GM13976 (cell line): ENCODE measurements at regions not wholly inside any gene's neighbourhood (a gene's known extent, or its start where the extent isn't known, plus 50 kb on each side); places are given as distances from the start of the nearest gene placed in this dataset.

Source experiments
- DNase-seq: peaks from one replicate; pipeline ENCODE4 v3.0.0; 2012; ENCODE audit warnings: low spot score
- CTCF ChIP-seq: IDR thresholded peaks from 2 replicates; pipeline ENCODE4 v1.5.1; 2012; ENCODE audit warnings: borderline replicate concordance, mild to moderate bottlenecking; ENCODE audit not compliant: insufficient read depth; ENCODE audit errors: extremely low read depth, missing control alignments, control extremely low read depth
- in situ Hi-C: fragments of 300-500 bp; cut with MboI; formaldehyde crosslinking; loops from one replicate; pipeline ENCODE4 v1.12.0; 2022; ENCODE audit warnings: low sequenced_read_pairs, mixed read lengths, inconsistent platforms; ENCODE audit not compliant: unreplicated experiment

- in situ Hi-C loops, result no loop called here
- TF ChIP-seq CTCF, result no peak
- DNase-seq, result no peak
Observed at GRCh38 chr13:65917731-65918130, 1312.4 kb downstream of the PCDH9 start.

- TF ChIP-seq CTCF, result no peak
- in situ Hi-C loops, result no loop called here
- no peak for DNase-seq
Observed at GRCh38 chr13:65915195-65915594, 1314.9 kb downstream of the PCDH9 start.

- no peak for TF ChIP-seq CTCF
- no peak for DNase-seq
- in situ Hi-C loops, result no loop called here
Observed at GRCh38 chr13:65914716-65915115, 1315.4 kb downstream of the PCDH9 start.

GRCh38 chr13:65913173-65913572 is 1317.0 kb downstream of the PCDH9 start:
- TF ChIP-seq CTCF, result no peak
- in situ Hi-C loops, result no loop called here
- no peak for DNase-seq

- TF ChIP-seq CTCF, result no peak
- DNase-seq, result no peak
- in situ Hi-C loops, result no loop called here
Observed at GRCh38 chr13:65912516-65912915, 1317.6 kb downstream of the PCDH9 start.

GRCh38 chr13:65911546-65912193 is 1318.5 kb downstream of the PCDH9 start:
- DNase-seq, result no peak
- no peak for TF ChIP-seq CTCF
- in situ Hi-C loops, result no loop called here

- DNase-seq, result no peak
- TF ChIP-seq CTCF, result no peak
- in situ Hi-C loops, result no loop called here
Observed at GRCh38 chr13:65909501-65909900, 1320.6 kb downstream of the PCDH9 start.
